SKM-1 (cell line): ENCODE measurements at regions not wholly inside any gene's neighbourhood (a gene's known extent, or its start where the extent isn't known, plus 50 kb on each side); places are given as distances from the start of the nearest gene placed in this dataset.

Experiments used
- DNase-seq: peaks from one replicate; lab custom pipeline; 2025; ENCODE audit not compliant: unreplicated experiment; lab: John Stamatoyannopoulos, UW

DNA sequence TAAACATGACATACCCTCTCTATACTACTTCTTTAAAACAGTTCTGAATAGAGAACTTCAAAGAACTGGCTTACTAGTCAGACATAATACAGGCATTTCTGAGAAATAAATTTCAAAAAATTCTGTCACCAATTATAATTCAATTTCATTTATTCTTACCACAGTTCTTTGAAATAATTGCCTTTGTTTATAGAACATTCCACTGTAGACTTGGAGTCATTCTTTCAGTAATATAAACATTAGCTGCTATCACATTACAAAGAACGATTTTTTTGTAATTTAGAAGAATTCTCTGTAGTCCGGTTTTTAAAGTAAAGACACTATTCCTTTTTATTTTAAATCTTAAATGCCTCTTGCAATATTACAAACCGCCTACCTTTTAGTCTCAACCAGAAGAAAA, 146.4 kb upstream of the COL11A1 start:
- DNase-seq = no peak

DNA sequence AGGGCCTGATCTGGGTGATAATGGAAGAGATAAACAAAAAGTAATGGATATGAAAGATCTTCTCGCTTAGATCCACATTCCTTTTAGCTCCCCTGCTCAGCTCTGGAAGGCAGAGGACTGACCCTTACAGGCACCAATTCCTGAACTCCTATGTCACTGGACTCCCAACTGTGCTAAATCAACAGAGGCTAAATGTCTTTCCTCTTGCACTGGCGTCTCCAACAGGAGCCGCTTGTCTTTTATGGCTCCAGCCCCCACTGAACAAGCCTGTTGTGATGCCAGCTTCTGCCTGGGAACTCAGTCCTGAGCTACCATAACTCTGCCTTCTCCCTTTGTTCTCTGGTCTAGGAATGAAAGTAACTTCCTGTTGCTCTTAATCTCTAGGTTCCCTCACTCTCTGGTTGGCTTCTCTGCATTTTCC, 142.1 kb upstream of the COL11A1 start:
- no peak for DNase-seq

DNA sequence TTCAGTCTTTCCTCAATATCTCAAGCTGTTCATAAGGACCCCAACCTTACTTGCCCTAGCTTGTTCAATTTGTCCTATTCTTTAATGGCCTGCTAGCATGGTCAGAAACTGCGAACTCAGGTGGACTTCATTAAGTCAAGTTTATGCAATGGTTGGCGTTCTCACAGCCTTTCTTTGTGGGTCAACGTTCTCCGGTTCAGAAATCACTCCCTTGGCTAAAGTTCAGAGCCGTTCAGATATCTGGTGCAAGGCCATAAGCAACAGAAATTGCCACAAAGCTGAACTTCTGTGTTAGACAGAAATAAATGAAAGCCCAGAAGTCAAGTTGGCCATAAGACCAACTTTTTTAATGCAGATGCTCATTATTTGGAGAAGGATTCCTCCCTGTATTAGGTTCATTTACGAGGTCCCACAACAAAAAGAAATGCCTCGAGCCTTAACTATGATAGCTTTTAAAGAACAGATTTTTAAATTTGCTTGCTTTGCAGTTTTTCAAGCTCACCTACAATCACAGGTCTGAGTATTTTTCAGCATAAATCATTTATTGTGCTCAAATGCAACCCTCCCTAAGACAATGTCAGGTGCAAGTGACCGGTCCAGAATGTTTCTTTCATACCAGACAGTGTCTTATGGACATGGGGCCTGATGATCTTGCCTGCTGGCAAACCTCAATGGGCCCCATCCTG, 140.2 kb upstream of the COL11A1 start:
- DNase-seq = no peak

DNA sequence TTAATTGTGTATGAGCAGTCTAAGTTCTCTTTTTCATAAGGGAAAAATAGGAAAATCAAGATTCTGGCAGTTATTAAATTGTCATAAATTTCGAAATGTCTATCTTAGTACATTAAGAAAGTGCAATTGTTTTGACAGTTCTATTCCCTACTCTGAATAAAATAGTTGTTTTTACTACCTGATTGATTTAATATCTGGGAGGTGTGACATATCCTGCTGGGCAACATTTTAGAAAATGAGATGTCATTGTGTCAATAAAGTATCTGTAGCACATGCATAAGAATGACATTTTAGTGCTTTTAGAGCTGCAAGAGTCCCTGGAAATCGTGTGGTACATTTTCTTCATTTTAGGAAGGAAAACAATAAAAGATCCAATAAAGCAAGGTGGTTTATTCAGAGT, 139.2 kb upstream of the COL11A1 start:
- no peak for DNase-seq

DNA sequence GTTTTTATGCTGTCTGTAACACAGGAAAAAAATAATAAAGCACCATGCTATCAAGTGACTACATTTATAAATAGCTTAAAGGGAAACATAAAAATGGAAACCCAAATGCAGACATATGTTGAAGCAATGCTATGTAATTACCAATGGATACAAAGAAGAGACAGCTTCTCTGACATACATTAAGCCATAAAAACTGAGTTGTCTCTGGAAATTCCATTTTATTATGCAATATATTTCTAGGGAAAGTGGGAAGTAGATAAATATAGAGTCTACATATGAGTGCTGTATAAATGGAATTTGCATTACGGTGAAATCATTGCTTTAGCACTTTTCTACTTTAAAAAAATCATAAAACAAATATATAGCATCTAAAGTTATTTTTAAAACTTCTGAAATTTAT, 135.2 kb upstream of the COL11A1 start:
- no peak for DNase-seq

DNA sequence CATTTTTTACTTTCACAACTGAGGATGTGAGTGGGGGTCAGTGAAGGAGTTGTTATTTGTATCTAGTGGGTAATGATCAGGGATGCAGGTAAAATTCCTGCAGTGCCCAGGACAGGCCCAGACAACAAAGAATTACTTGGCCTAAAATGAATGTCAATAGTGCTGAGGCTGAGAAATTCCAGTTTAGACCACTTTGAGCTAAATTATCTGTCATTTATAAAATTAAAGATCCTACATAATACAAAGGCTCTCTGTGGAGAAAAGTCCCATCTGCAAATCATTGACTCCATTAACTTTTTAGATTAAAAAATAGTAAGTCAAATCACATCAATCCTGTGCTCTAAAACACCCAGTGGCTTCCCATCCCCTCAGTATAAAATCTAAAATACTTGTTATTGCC, 130.7 kb upstream of the COL11A1 start:
- no peak for DNase-seq

DNA sequence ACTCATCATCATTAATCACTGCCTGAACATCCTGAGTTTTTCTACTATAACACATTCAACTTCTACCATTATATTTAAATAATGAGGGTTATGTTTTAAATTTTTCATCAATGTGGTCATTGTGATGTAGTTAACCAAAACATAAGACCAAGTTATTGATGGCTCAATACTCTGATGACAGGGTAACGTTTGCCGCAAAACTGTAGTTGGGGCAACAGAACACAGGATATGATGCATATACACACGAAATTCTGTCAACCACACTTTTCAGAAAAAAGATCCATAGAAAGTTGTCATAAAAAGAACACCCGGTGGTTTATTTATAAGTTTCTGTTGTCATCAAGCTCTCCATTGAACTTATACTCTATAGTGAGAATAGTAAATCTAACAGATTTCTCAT, 121.7 kb upstream of the COL11A1 start:
- no peak for DNase-seq

DNA sequence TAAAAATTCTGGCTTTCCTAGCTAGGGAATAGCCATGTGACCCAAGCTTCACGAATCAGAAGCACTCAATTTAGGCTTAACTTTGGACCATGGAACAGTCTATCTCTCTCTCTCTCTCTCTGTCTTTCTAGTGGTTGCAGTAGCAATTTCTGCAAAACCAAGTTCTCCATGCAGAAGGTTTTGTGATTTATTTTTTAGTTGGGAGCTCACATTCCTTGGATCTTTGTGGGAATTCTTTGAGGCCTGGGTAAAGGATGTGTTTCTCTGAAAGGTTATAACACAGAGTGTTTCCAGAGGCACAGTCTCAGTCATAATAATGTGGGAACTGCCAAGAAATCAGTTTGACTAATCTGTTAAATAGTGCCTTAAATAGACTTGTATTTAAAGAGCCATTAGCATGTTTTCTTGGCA, 112.3 kb upstream of the COL11A1 start:
- no peak for DNase-seq

DNA sequence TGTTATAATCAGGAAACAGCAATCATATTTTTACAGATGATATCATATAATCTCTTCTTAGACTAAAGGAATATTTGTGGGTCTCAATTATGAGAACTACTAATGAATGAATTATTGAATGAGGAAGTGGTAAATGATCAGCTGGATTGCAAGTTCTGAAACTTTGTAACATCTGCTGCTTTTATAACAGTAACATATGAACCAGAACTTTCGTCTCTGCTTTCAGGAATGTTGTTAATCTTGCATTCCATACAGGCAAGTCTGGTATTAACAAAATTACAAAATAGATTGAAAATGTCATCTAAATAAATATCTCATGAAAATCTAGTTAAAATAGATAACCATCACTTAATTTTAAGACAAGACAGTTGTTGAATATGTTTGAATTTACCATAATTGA, 110.5 kb upstream of the COL11A1 start:
- DNase-seq = no peak

DNA sequence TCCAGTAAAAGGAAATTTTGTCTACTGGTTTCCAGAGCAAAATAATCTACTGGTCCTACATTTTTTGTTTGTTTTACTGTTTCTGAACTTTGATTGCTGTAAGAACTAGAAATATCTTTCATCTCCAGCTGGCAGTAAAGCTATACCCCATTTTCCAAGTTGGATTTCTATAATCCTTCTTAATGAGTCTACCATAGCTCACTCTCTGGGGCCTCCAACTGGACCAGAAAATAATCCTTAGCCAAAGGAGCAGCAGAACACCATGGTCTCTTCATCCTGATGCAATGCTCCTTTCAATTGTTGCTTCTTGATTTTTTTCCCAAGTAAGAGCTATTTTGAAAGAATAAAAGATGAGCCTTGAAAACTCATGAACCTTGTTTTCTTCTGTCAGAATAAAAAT, 110.0 kb upstream of the COL11A1 start:
- DNase-seq = no peak

DNA sequence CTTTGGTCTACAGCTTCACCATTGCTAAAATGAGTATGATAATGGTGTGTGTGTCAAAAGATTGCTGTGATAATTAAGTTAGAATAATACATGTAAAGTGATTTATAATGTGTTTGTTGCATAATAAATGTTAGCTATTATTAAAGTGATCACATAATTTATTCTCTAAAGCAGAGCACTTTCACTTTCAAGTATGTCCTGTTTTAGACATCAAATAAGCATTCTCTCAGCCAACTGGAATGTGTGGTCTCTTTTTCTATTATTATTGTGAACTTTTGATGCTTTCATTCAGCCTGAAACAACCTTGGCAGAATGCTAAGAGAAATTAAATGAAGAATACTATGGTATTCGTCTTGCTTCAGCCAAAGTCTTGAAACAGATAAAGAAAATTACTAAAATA, 102.8 kb upstream of the COL11A1 start:
- DNase-seq = no peak

DNA sequence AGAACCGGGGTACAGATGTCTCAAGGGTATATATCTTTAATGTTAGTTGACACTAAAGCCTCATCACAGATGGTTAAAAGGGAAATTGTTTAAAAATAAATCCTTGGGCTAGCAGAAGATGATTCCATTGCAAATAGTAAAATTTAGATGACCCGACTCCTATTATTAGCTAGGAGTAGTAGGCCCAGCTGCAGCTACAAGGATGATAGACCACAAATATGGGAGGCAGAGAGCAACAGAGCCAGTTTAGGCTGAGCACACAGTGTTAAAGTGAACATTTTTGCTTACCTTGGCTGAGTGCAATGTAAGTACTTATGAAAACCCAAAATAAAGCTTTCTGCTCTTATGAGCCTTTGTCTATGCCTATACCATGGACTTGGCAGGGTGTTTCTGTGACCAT, 100.5 kb upstream of the COL11A1 start:
- no peak for DNase-seq

DNA sequence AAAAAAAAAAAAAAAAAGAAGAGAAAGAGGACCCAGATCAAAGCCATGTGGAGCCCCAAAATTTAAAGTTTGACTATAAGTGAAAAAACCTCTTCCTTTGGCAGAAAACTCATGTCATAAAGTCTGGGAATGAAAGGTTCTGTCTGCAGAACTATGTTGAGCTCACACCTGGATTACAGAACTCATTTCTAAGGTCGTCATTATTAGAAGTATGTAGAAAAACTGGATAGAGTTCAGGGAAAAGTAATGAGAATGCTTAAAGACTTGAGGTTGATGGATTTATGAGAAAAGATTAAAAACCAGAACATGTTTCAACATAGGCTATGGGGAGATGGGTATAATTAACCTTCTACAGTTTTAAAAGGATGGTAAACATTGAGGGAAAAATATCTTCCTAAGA, 90.7 kb upstream of the COL11A1 start:
- no peak for DNase-seq

DNA sequence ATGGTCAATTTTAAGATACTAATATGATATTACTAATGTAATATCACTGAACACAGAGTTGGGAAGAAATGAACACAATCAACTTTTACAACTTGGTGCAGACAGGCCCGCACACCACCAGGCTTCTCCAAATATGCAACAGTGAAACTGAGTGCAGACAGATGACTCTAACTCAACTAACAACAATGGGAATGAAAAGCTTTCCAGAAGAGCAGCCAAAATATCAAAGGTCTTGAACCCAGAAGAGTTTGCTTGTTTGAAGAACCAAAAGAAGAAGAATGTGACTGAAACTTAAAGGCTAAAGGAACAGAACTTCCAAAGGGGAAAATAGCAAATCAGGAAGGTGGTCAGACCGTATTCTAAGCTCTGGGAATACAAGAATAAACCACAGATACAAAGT, 89.8 kb upstream of the COL11A1 start:
- no peak for DNase-seq

DNA sequence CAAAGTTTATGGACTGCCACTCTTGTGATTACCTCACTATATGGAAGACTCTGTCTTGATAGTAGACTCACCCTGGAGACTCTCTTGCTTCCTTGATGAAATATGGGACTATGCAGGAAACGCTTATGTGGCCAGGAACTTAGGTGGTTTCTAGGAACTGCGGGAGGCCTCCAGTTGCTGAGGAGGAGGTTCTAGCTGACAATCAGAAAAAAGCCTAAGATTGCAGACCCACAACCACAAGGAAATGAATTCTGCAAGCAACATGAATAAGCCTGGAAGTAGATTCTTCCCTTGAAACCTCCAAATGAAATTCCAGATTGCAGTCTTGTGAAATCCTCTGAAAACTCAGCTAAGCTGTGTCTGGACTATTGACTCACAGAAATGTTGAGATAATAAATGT, 88.9 kb upstream of the COL11A1 start:
- no peak for DNase-seq

DNA sequence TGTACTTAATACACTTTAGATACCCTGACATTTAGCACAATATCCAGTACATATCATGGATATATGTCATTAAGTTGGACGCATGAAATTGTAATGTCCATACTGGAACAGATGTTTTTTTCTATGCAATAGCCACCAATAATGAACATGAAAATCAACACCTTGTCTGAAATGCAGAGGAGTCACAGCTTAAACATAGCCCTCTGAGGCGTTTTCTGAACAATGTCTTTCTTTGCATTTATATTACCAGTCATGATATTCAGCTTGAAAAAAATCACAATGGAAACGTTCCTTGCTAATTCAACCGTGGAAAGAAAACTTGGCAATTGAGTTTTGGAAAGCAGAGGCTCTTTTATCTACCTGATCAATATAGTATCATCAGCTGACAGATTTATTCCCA, 86.7 kb upstream of the COL11A1 start:
- DNase-seq = no peak

DNA sequence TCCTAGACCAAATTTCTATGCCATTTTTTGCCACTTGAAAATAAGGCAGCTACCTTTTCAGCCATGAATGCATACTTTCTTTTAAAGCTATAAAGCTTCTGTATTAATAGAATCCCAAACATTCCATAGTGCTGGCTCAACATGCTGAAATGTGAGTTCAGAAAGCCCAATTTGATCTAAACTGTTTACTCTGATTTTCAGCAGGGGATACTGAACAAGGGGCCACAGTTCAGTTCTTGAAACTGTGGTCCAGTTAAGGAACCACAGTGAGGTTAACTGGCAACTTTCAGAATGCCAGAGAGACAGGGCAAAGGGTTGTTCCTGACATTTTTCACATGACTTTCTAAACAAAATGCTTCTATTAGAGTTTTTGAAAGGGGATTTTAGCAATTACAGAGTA, 85.7 kb upstream of the COL11A1 start:
- no peak for DNase-seq

DNA sequence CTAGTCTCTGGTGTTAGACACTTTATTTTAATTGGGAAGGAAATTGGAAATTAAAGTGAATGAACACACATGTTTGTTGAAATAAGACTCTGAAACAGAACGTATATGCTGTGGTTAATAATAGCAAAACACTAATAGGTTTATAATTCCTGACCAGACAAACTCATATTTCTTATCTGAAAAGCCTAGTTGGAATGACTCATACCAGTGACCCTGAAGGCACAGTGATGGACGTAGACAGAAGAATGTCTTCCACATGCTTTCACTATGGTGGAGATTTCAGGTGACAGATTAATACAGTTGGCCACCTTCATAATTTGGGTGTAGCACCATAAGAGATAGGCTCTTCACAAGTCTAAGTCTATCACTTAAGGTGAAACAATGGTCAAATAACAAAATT, 83.0 kb upstream of the COL11A1 start:
- DNase-seq = no peak

DNA sequence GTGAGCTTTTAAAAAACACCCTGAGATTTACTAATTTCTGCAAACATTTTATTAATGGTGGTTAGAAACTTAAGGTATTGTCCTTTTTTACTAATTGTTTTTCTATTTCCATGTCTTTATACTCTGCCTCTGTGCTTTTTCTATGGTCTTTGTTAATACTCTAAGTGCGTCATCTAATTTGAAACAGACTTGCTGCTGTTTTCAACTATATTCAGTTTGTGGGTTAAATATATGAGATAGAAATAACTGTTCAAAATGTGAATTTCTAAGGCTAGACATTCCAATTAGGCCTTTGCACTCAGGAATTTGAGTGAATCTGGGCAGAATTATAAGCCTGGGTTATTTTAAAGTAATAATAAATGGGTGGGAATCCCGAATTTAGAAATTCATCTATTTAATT, 82.4 kb upstream of the COL11A1 start:
- no peak for DNase-seq

DNA sequence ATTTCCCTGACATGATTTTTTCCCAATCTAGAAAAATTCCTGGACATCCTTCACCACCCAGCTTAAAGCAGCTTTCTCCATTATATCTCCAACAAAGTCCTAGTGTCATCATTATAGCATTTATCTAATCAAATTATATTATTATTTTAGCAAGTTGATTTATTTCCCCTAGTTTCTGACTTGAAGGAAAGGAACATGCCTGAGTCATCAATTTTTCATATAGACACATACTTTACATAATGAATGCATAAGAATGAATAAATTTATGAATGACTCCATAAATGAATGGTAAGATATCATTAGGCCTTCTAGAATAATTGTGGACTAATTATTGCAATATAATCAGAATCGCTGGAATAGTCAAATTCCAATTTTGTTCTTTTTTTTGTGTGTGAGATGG, 79.4 kb upstream of the COL11A1 start:
- no peak for DNase-seq

DNA sequence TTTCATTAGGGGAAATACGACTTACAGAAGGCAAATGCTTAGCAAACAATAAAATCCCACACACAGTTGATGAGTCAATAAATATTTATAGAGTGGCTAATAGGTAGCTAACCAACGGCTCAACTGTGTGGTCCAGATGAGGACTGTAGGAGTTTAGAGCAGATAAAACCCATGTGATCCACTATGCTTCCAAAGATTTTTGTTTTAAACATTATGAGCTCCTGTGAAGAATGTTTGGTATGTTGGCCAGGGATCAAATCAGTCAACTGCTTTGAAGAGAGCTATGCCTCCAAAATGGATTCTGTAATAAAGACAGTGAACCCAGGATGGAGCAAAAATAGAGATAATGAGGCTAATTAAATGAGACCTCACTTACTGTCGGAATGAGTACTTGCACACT, 72.3 kb upstream of the COL11A1 start:
- no peak for DNase-seq

DNA sequence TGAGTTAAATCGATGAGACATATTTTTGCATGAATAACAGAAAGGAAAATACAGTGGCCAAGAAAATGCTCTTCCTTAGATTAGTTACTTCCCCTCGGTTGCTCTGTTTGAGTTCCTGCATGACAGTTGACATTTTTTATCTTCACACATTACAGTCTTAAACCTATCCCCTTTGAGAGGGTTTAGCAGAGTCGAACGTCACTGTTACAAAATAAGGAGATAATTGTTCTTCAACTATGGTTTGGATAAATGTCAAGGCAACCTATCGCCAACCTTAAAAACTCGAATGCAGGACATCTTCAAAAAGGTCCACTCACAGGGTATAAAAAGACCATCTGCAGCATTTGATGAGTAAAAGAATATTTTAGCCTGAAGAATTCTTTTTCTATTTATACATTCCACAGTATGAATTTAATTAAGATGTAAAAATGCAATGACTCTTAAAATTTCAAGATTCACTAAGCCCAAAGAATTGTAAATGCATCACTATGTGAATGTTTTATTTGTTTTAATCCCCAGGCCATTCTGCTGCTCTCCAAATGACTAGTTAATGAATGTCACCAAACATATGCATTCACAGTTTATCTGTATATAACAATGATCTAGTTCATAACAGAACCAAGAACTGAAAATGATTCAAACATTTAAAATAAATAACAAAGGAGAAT, 68.9 kb upstream of the COL11A1 start:
- no peak for DNase-seq

DNA sequence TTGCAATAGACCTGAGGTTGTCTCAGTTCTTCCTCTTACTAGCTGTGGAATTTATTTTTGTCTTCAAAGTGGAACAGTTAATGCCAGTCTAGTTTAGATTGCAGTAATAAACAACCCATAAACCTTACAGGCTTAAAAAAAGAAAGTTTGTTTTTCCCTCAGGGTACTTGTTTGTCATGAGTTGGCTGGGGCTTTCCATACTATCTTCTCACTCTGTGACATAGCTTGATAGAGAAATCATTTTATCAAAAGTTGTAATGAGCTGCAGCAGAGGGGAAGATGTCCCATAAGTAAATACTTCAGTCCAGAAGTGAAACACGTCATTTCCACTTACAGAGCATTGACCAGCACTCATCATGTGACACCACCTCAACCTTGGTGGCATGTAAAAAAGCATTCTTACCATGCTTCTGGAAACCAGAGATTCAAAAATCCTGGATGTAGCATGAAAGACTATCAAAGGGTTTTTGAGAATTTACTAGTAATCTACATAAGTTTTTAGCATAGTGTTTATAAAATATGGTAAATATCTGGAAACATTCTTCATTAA, 62.8 kb upstream of the COL11A1 start:
- no peak for DNase-seq
